GM12874 (cell line): ENCODE measurements at regions not wholly inside any gene's neighbourhood (a gene's known extent, or its start where the extent isn't known, plus 50 kb on each side); places are given as distances from the start of the nearest gene placed in this dataset.

Source experiments
- CTCF ChIP-seq: IDR thresholded peaks from 2 replicates; pipeline ENCODE4 v1.5.1; 2011; ENCODE audit warnings: low read depth, mild to moderate bottlenecking, control low read depth, low read length, moderate library complexity; ENCODE audit not compliant: insufficient read depth

- no peak for TF ChIP-seq CTCF
Measured at GRCh38 chr6:112773187-112773586, 426.1 kb downstream of the RFPL4B start.

- TF ChIP-seq CTCF, result no peak
Measured at GRCh38 chr6:112774319-112774718, 427.2 kb downstream of the RFPL4B start.

- TF ChIP-seq CTCF, result peak; percentile 42; the same call in 1 of the 2 replicates
Measured at GRCh38 chr6:112780498-112781096, 433.5 kb downstream of the RFPL4B start.

GRCh38 chr6:112781241-112781640 lies 434.1 kb downstream of the RFPL4B start:
- TF ChIP-seq CTCF, result no peak

- no peak for TF ChIP-seq CTCF
Measured at GRCh38 chr6:112785408-112785807, 438.3 kb downstream of the RFPL4B start.

GRCh38 chr6:112786801-112787200 lies 439.7 kb downstream of the RFPL4B start:
- no peak for TF ChIP-seq CTCF

- TF ChIP-seq CTCF, result no peak
Measured at GRCh38 chr6:112787371-112787770, 440.2 kb downstream of the RFPL4B start.
